HCT116 (cell line): ENCODE measurements at regions not wholly inside any gene's neighbourhood (a gene's known extent, or its start where the extent isn't known, plus 50 kb on each side); places are given as distances from the start of the nearest gene placed in this dataset.

ENCODE experiments used
- ATAC-seq: fragments of 200-7000 bp; cut with Tn5 transposase; 2 replicates; pipeline ENCODE4 v1.9.1; 2020; ENCODE audit warnings: mild to moderate bottlenecking, moderate library complexity
- BruUV-seq: library from RNA; stranded (reverse); fragments of 400-500 nt; replicated peaks from 2 replicates; lab custom pipeline; 2021; lab: Mats Ljungman, UMichigan
- CTCF ChIA-PET: fragments of 300-600 bp; sonication (Branson Sonifier 250); formaldehyde crosslinking; loops from one replicate; lab custom pipeline; 2021; ENCODE audit warnings: antibody characterized with exemption; lab: Charles Lee
- POLR2A ChIA-PET: fragments of 300-600, 350-600 bp; sonication (Branson Sonifier 250); formaldehyde crosslinking; loops from one replicate; lab custom pipeline; 2021; ENCODE audit warnings: antibody characterized with exemption; lab: Charles Lee
- RAD21 ChIA-PET, 2 experiments: fragments of 300-600 bp; sonication (Branson Sonifier 250); formaldehyde crosslinking; loops; one replicate each; lab custom pipeline; 2023; ENCODE audit warnings: low total read pairs in 2 of 2; ENCODE audit not compliant: uncharacterized antibody in 2 of 2, unreplicated experiment in 2 of 2, low non-redundant PET in 1 of 2; lab: Charles Lee
- DNase-seq: peaks from one replicate; pipeline ENCODE4 v3.0.0-alpha.2; 2010; ENCODE audit warnings: low read depth, low spot score
- H2AFZ ChIP-seq: fragments of 200-600 bp; shearing (Covaris generic), sonication (generic); 2 replicates; pipeline ENCODE4 v1.6.1; 2017; ENCODE audit warnings: low read depth, mixed run types, mixed read lengths, antibody characterized with exemption, low read length; ENCODE audit not compliant: poor library complexity, severe bottlenecking
- H3K27ac ChIP-seq: 2 replicates; pipeline ENCODE4 v1.5.1; 2012; ENCODE audit warnings: low read depth, low read length
- H3K27me3 ChIP-seq: fragments of 200-600 bp; sonication (generic); 2 replicates; pipeline ENCODE4 v1.6.1; 2016; ENCODE audit warnings: mixed run types, low read length, mixed read lengths; ENCODE audit not compliant: insufficient read depth
- H3K36me3 ChIP-seq, 2 experiments: fragments of 200-500 bp in 1 of 2; fragments of 200-600 bp in 1 of 2; sonication (Bioruptor generic) in 1 of 2; sonication (generic) in 1 of 2; 2 replicates each; pipeline versions ENCODE4 v1.5.1 to v1.6.1; 2014 to 2016; ENCODE audit warnings: low read length in 2 of 2, inconsistent platforms in 1 of 2, mixed read lengths in 1 of 2, mixed run types in 1 of 2; ENCODE audit not compliant: insufficient read depth in 2 of 2, control insufficient read depth in 1 of 2
- H3K4me1 ChIP-seq, 2 experiments: fragments of 200-600 bp in 1 of 2; sonication (generic) in 1 of 2; 2 replicates each; pipeline versions ENCODE4 v1.5.1 to v1.6.1; 2012 to 2017; ENCODE audit warnings: low read length in 2 of 2, inconsistent platforms in 1 of 2, mild to moderate bottlenecking in 1 of 2, mixed read lengths in 1 of 2, mixed run types in 1 of 2, moderate library complexity in 1 of 2; ENCODE audit not compliant: insufficient read depth in 2 of 2, control insufficient read depth in 1 of 2
- H3K4me2 ChIP-seq: fragments of 200-600 bp; sonication (generic); 2 replicates; pipeline ENCODE4 v1.6.1; 2017; ENCODE audit warnings: mixed run types, low read length, mixed read lengths
- H3K4me3 ChIP-seq, 2 experiments: fragments of 200-600 bp in 1 of 2; sonication (generic) in 1 of 2; replicated peaks in 1 of 2; 2 replicates each; pipeline ENCODE4 v1.5.1; 2011 to 2016; ENCODE audit warnings: low read length in 2 of 2, control low read depth in 1 of 2, low read depth in 1 of 2, mild to moderate bottlenecking in 1 of 2, mixed read lengths in 1 of 2, mixed run types in 1 of 2
- H3K79me2 ChIP-seq: fragments of 200-600 bp; sonication (generic); 2 replicates; pipeline ENCODE4 v1.6.1; 2017; ENCODE audit warnings: mild to moderate bottlenecking, mixed run types, low read length, moderate library complexity, mixed read lengths; ENCODE audit not compliant: insufficient read depth
- H3K9ac ChIP-seq: fragments of 200-600 bp; sonication (generic); 2 replicates; pipeline ENCODE4 v1.6.1; 2016; ENCODE audit warnings: low read length, mixed read lengths
- H3K9me2 ChIP-seq: fragments of 200-600 bp; sonication (generic), shearing (Covaris generic); 2 replicates; pipeline ENCODE4 v1.6.1; 2017; ENCODE audit warnings: mixed run types, mild to moderate bottlenecking, moderate library complexity; ENCODE audit not compliant: insufficient read depth
- H3K9me3 ChIP-seq, 2 experiments: fragments of 200-500 bp in 1 of 2; fragments of 200-600 bp in 1 of 2; sonication (Bioruptor generic) in 1 of 2; sonication (generic) in 1 of 2; 2 replicates each; pipeline ENCODE4 v1.6.1; 2014 to 2017; ENCODE audit warnings: low read length in 2 of 2, mixed read lengths in 2 of 2, inconsistent platforms in 1 of 2, low read depth in 1 of 2, mild to moderate bottlenecking in 1 of 2, mixed run types in 1 of 2, moderate library complexity in 1 of 2; ENCODE audit not compliant: control insufficient read depth in 1 of 2, insufficient read depth in 1 of 2
- H4K20me1 ChIP-seq: fragments of 200-600 bp; sonication (generic), shearing (Covaris generic); 2 replicates; pipeline ENCODE4 v1.6.1; 2017; ENCODE audit warnings: mixed run types, mild to moderate bottlenecking, moderate library complexity; ENCODE audit not compliant: insufficient read depth
- CBX3 ChIP-seq: IDR thresholded peaks from 2 replicates; pipeline ENCODE4 v1.6.1; 2012; ENCODE audit warnings: low read depth
- CEBPB ChIP-seq: IDR thresholded peaks from 2 replicates; pipeline ENCODE4 v1.6.1; 2012; ENCODE audit warnings: low read depth
- EGR1 ChIP-seq: IDR thresholded peaks from 2 replicates; pipeline ENCODE4 v1.6.1; 2012; ENCODE audit warnings: low read depth
- ELF1 ChIP-seq: IDR thresholded peaks from 2 replicates; pipeline ENCODE4 v1.6.1; 2012; ENCODE audit warnings: low read depth, borderline replicate concordance
- EZH2 ChIP-seq: fragments of 200-600 bp; sonication (generic); IDR thresholded peaks from 2 replicates; pipeline ENCODE4 v1.6.1; 2017; ENCODE audit warnings: antibody characterized with exemption, mixed run types
- EZH2phosphoT487 ChIP-seq: fragments of 200-600 bp; IDR thresholded peaks from 2 replicates; pipeline ENCODE4 v1.6.1; 2018; ENCODE audit warnings: antibody characterized with exemption, borderline replicate concordance
- FOSL1 ChIP-seq: IDR thresholded peaks from 2 replicates; pipeline ENCODE4 v1.6.1; 2012; ENCODE audit warnings: low read depth
- JUND ChIP-seq: IDR thresholded peaks from 2 replicates; pipeline ENCODE4 v1.6.1; 2012
- POLR2AphosphoS5 ChIP-seq: IDR thresholded peaks from 2 replicates; pipeline ENCODE4 v1.6.1; 2011; ENCODE audit warnings: mild to moderate bottlenecking, low read depth, low read length, moderate library complexity
- RAD21 ChIP-seq: IDR thresholded peaks from 2 replicates; pipeline ENCODE4 v1.6.1; 2012; ENCODE audit warnings: low read depth, mild to moderate bottlenecking
- REST ChIP-seq: IDR thresholded peaks from 2 replicates; pipeline ENCODE4 v1.6.1; 2012; ENCODE audit warnings: low read depth
- SIN3A ChIP-seq: IDR thresholded peaks from 2 replicates; pipeline ENCODE4 v1.6.1; 2012; ENCODE audit warnings: low read depth
- SP1 ChIP-seq: IDR thresholded peaks from 2 replicates; pipeline ENCODE4 v1.6.1; 2012; ENCODE audit warnings: low read depth
- SRF ChIP-seq: IDR thresholded peaks from 2 replicates; pipeline ENCODE4 v1.6.1; 2012; ENCODE audit warnings: low read depth
- TCF7L2 ChIP-seq: IDR thresholded peaks from 2 replicates; pipeline ENCODE4 v1.7.0; 2011; ENCODE audit warnings: borderline replicate concordance, inconsistent platforms; ENCODE audit not compliant: insufficient read depth, insufficient read length; ENCODE audit errors: extremely low read depth
- YY1 ChIP-seq: IDR thresholded peaks from 2 replicates; pipeline ENCODE4 v1.6.1; 2011; ENCODE audit warnings: low read length, low read depth, moderate library complexity, mild to moderate bottlenecking; ENCODE audit not compliant: insufficient replicate concordance; ENCODE audit errors: extremely low read depth
- ZBTB33 ChIP-seq: IDR thresholded peaks from 2 replicates; pipeline ENCODE4 v1.6.1; 2011; ENCODE audit warnings: mild to moderate bottlenecking, low read length, moderate library complexity; ENCODE audit not compliant: insufficient replicate concordance; ENCODE audit errors: extremely low read depth
- ZFX ChIP-seq: fragments of 450-650 bp; IDR thresholded peaks from 2 replicates; pipeline ENCODE4 v1.6.1; 2017
- ZNF274 ChIP-seq: fragments of 200-500 bp; sonication (Bioruptor generic); IDR thresholded peaks from 2 replicates; pipeline ENCODE4 v1.6.1; 2014; ENCODE audit warnings: mild to moderate bottlenecking, low read depth, low read length, inconsistent platforms
- intact Hi-C: fragments of 100-400 bp; cut with micrococcal nuclease; formaldehyde crosslinking; loops from 2 replicates; pipeline ENCODE4 v1.10.0; 2022
- TF ChIP-seq, protein P1 (sequence below): IDR thresholded peaks from 2 replicates; pipeline ENCODE4 v1.6.1; 2012
- TF ChIP-seq, protein P2 (sequence below): IDR thresholded peaks from 2 replicates; pipeline ENCODE4 v1.6.1; 2012

GRCh38 chr3:98977520-98977919 is 76.0 kb upstream of the DCBLD2 start:
- Histone ChIP-seq H3K36me3 (no peaks in the 10 kb centered on the region), H3K4me3 (peak overlapping the region in 1 of 2 experiments; percentile 12; a peak in 1 of 4 replicates), H3K79me2 (peaks cover 88% of the 10 kb centered on the region), H3K9ac (peak overlapping the region; percentile 63), H3K4me2 (peak overlapping the region; percentile 63), H2AFZ (no peak overlapping the region), H4K20me1 (no peaks in the 10 kb centered on the region), H3K27ac (peak overlapping the region; percentile 88), H3K9me3 (no peaks in the 10 kb centered on the region), H3K4me1 (peaks cover 78 to 88% of the 10 kb centered on the region in 2 experiments), H3K9me2 (no peaks in the 10 kb centered on the region), H3K27me3 (no peaks in the 10 kb centered on the region)
- intact Hi-C loops = loop anchor here (2.0 kb wide), 1 partner anchor 77 kb away; the partner anchor contains the start of gene DCBLD2
- POLR2A ChIA-PET = interaction anchor here (1.8 to 5.6 kb wide), 4 partner anchors 8 to 79 kb away, joined by 5 to 62 read pairs (median 10); partner anchors contain the start of gene DCBLD2
- DNase-seq (peak; percentile 97), ATAC-seq (peak; percentile 77)
- no TSS peak for BruUV-seq
- CTCF ChIA-PET = no interaction called here
- RAD21 ChIA-PET = no interaction called here
- TF ChIP-seq ZBTB33 (no peak), POLR2AphosphoS5 (peak; percentile 59), RAD21 (peak; percentile 28; the same call in 1 of the 2 replicates), REST (no peak), CEBPB (peak; percentile 82), ZFX (no peak), TCF7L2 (peak; percentile 84), FOSL1 (peak; percentile 93), ZNF274 (no peak), SIN3A (peak; percentile 63), ELF1 (no peak; the same call in 1 of the 2 replicates), JUND (peak; percentile 96), SRF (peak; percentile 73), EZH2 (no peak), YY1 (peak; percentile 40), EZH2phosphoT487 (no peak), SP1 (peak; percentile 98), EGR1 (peak; percentile 16; the same call in 1 of the 2 replicates), CBX3 (peak; percentile 67)
- TF ChIP-seq, protein P1, sequence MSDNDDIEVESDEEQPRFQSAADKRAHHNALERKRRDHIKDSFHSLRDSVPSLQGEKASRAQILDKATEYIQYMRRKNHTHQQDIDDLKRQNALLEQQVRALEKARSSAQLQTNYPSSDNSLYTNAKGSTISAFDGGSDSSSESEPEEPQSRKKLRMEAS = peak; percentile 20; the same call in 1 of the 2 replicates
- TF ChIP-seq, protein P2, sequence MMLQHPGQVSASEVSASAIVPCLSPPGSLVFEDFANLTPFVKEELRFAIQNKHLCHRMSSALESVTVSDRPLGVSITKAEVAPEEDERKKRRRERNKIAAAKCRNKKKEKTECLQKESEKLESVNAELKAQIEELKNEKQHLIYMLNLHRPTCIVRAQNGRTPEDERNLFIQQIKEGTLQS = peak; percentile 27; the same call in 1 of the 2 replicates
